Astrocyte of the hippocampus (primary cell): ENCODE measurements at regions not wholly inside any gene's neighbourhood (a gene's known extent, or its start where the extent isn't known, plus 50 kb on each side); places are given as distances from the start of the nearest gene placed in this dataset.

Source experiments
- DNase-seq: peaks from one replicate; pipeline ENCODE4 v3.0.0; 2011; ENCODE audit warnings: low read depth, low spot score

GRCh38 chr1:186620566-186621350 is 59.5 kb downstream of the PTGS2 start:
- DNase-seq = peak; percentile 79

GRCh38 chr1:186618401-186619170 is 61.6 kb downstream of the PTGS2 start:
- DNase-seq = no peak

- no peak for DNase-seq
Measured at GRCh38 chr1:186617926-186618325, 62.3 kb downstream of the PTGS2 start.

GRCh38 chr1:186616511-186616910 is 63.7 kb downstream of the PTGS2 start:
- DNase-seq = no peak

- DNase-seq = no peak
Measured at GRCh38 chr1:186615332-186615731, 64.9 kb downstream of the PTGS2 start.

GRCh38 chr1:186611156-186611555 is 69.1 kb downstream of the PTGS2 start:
- DNase-seq = no peak

GRCh38 chr1:186609183-186609582 is 71.0 kb downstream of the PTGS2 start:
- no peak for DNase-seq

- peak; percentile 59 for DNase-seq
Measured at GRCh38 chr1:186605762-186606350, 74.4 kb downstream of the PTGS2 start.

- DNase-seq = no peak
Measured at GRCh38 chr1:186595969-186596368, 84.3 kb downstream of the PTGS2 start.

- no peak for DNase-seq
Measured at GRCh38 chr1:186578325-186579016, 101.8 kb downstream of the PTGS2 start.

GRCh38 chr1:186577633-186578032 is 102.6 kb downstream of the PTGS2 start:
- DNase-seq = no peak

- no peak for DNase-seq
Measured at GRCh38 chr1:186577216-186577615, 103.0 kb downstream of the PTGS2 start.

GRCh38 chr1:186575348-186575747 is 104.9 kb downstream of the PTGS2 start:
- peak; percentile 16 for DNase-seq

- no peak for DNase-seq
Measured at GRCh38 chr1:186574926-186575325, 105.3 kb downstream of the PTGS2 start.

- no peak for DNase-seq
Measured at GRCh38 chr1:186572509-186572908, 107.7 kb downstream of the PTGS2 start.

- DNase-seq = no peak
Measured at GRCh38 chr1:186571771-186572170, 108.5 kb downstream of the PTGS2 start.

- no peak for DNase-seq
Measured at GRCh38 chr1:186569856-186570255, 108.9 kb upstream of the PDC start.

- no peak for DNase-seq
Measured at GRCh38 chr1:186568221-186568620, 107.3 kb upstream of the PDC start.

GRCh38 chr1:186566140-186566855 is 105.4 kb upstream of the PDC start:
- DNase-seq = no peak

- DNase-seq = no peak
Measured at GRCh38 chr1:186564582-186564981, 103.7 kb upstream of the PDC start.

GRCh38 chr1:186559601-186560116 is 98.7 kb upstream of the PDC start:
- DNase-seq = no peak
